ENCODE measurements at regions not wholly inside any gene's neighbourhood (a gene's known extent, or its start where the extent isn't known, plus 50 kb on each side); places are given as distances from the start of the nearest gene placed in this dataset.

- TF ChIP-seq IRF3 (IDR thresholded peaks at IDR 0.05) (no peak), ATF3 (IDR thresholded peaks at IDR 0.05; ENCODE audit: borderline replicate concordance, extremely low read depth, low read depth, low read length) (no peak), POLR2A (IDR thresholded peaks at IDR 0.05; ENCODE audit: low read depth, low read length) (no peak)
Observed at GRCh38 chr5:152568016-152568415, 162.9 kb upstream of the NMUR2 start (continued).

GRCh38 chr5:152572812-152573211 is 167.7 kb upstream of the NMUR2 start:
- ATAC-seq = no peak
- FAIRE-seq = no peak
- no peak overlapping the region for H3K4me3 ChIP-seq
- no TSS peak for BruUV-seq (replicated peaks)
- intact Hi-C loops (cut with micrococcal nuclease; ENCODE audit: unreplicated experiment) = no loop called here
- H3K4me1 ChIP-seq (ENCODE audit: control insufficient read depth, insufficient read depth, low read length) = no peaks in the 10 kb centered on the region
- no peak overlapping the region for H3K9ac ChIP-seq (ENCODE audit: control insufficient read depth, insufficient read depth, low read length)
- H3K27ac ChIP-seq (ENCODE audit: control insufficient read depth, insufficient read depth) = no peak overlapping the region
- H3K27me3 ChIP-seq (replicated peaks in 1 of 2; ENCODE audit: control insufficient read depth in 2 of 2, insufficient read depth in 2 of 2, low read length in 1 of 2) = no peaks in the 10 kb centered on the region
- H2AFZ ChIP-seq (ENCODE audit: control insufficient read depth, low read depth, low read length) = no peak overlapping the region
- ChIA-PET CTCF (no interaction called here), POLR2A (no interaction called here), RAD21 (ENCODE audit: unreplicated experiment) (no interaction called here), SMC1A (ENCODE audit: uncharacterized antibody, unreplicated experiment) (no interaction called here)
- H3K79me2 ChIP-seq (ENCODE audit: control insufficient read depth, insufficient read depth, low read length) = no peaks in the 10 kb centered on the region
- TF ChIP-seq CBX5 (IDR thresholded peaks at IDR 0.05; ENCODE audit: low read depth) = no peak
- no peak for TF ChIP-seq SIX5 (IDR thresholded peaks at IDR 0.05; ENCODE audit: low read depth, low read length, severe bottlenecking)
- no peak for TF ChIP-seq ZBTB33 (IDR thresholded peaks at IDR 0.05)
- no peak for TF ChIP-seq TCF7 (IDR thresholded peaks at IDR 0.05; ENCODE audit: borderline replicate concordance)
- no peak for TF ChIP-seq IKZF2 (IDR thresholded peaks at IDR 0.05)
- TF ChIP-seq PAX5 (IDR thresholded peaks at IDR 0.05; ENCODE audit: borderline replicate concordance, low read depth, low read length) = no peak
- TF ChIP-seq USF2 (IDR thresholded peaks at IDR 0.05; ENCODE audit: borderline replicate concordance, low read depth, low read length) = no peak
- TF ChIP-seq MTA2 (IDR thresholded peaks at IDR 0.05; ENCODE audit: low read depth) = no peak
- no peak for TF ChIP-seq YBX1 (IDR thresholded peaks at IDR 0.05)
- no peak for TF ChIP-seq NKRF (conservative IDR thresholded peaks at IDR 0.05)
- no peak for TF ChIP-seq TBL1XR1 (IDR thresholded peaks at IDR 0.05; ENCODE audit: low read depth, low read length)
- no peak for TF ChIP-seq GATAD2B (conservative IDR thresholded peaks at IDR 0.05; ENCODE audit: low read depth)
- no peaks in the 10 kb centered on the region for H4K20me1 ChIP-seq (ENCODE audit: control insufficient read depth, insufficient read depth)
- H3K36me3 ChIP-seq (ENCODE audit: control insufficient read depth in 2 of 2, insufficient read depth in 2 of 2, low read length in 1 of 2) = no peaks in the 10 kb centered on the region
- in situ Hi-C loops (cut with MboI) = no loop called here
- H3K4me2 ChIP-seq (ENCODE audit: control insufficient read depth, insufficient read depth) = no peak overlapping the region
- 31% methylated on average over 3 of the region's 3 CpGs for WGBS (ENCODE audit: insufficient coverage, insufficient replicate concordance, low lambda C conversion rate, missing lambda C conversion rate)
- H3K9me3 ChIP-seq (replicated peaks; ENCODE audit: control insufficient read depth, insufficient read depth, low read length) = no peaks in the 10 kb centered on the region
- no peak for DNase-seq (ENCODE audit: low read depth, low spot score)
